ENCODE measurements at regions not wholly inside any gene's neighbourhood (a gene's known extent, or its start where the extent isn't known, plus 50 kb on each side); places are given as distances from the start of the nearest gene placed in this dataset.

DNA sequence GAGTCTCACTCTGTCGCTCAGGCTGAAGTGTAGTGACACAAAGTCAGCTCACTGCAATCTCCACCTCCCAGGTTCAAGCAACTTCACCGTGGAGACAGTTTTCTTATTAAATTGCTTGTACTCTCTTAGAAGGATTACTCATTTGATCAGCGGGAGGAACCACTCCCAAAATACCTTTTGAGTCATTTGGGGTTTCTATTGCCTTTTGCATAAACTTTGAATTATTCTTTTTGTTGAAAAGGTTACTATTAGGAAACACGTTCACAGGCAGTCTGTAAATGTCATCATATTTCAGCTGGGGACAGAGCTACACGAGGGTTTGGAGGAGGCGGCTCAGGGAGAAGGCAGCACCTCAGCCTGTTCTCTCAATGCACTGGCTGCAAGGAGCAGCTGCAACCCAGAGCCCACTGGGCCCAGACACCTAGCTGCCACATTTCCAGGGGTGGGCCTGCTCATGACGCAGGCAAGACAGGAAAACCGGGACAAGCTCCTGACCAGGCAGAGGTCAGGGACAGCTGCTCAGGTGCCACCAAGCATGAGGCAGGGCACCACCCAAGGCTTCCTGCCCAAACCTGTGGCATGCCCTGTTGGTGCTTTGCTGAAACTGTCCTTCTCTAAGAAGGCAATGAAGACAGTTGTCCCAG is 205.9 kb downstream of the BMP7 start:
- no peak for DNase-seq (ENCODE audit: low spot score)

- DNase-seq (ENCODE audit: low spot score), result peak; percentile 47
These were observed 205.2 kb downstream of the BMP7 start for GRCh38 chr20:57061051-57061900.

- DNase-seq (ENCODE audit: low spot score), result no peak
These were observed 204.2 kb downstream of the BMP7 start for GRCh38 chr20:57062241-57062640.

GRCh38 chr20:57062696-57063270 is 203.7 kb downstream of the BMP7 start:
- no peak for DNase-seq (ENCODE audit: low spot score)

DNA sequence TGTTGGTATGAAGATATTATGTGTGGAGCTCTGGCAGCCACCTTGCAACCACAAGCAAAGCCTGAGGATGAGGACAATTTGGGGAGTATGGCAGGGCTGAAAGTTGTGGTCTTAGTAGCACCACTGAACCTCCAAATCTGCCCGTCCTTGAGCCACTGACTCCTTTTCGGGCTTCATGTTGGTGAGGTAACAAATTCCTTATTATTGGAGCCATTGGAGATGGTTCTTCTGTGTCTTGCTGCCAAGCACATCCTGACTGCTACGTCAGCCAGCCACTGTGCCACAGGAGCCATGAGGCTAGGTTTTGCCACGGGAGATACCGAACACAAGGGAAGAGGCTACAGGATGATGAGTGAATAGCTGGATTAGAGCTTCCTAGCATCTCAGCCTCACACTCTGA is 201.6 kb downstream of the BMP7 start:
- no peak for DNase-seq (ENCODE audit: low spot score)

DNA sequence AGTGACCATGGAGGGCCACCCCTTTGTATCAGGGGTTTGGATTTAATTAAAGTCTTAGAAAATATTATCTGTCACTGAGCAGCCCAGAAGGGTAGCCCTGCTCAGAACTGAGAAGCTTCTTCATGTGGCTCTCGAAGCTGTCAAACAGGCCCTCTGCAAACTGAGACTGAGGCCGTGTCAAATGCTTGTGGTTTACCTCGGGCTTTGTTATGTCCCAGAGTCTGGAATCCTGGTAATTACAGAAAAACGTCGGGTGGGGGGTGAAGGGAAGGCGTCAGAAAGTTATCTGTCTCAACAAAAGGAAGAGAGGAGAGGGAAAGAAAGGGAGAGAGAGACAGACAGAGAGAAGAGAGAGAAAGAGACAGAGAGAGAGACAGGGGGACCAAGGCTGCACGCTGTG is 200.8 kb downstream of the BMP7 start:
- DNase-seq (ENCODE audit: low spot score), result no peak

GRCh38 chr20:57066126-57066900 is 200.1 kb downstream of the BMP7 start:
- DNase-seq (ENCODE audit: low spot score), result peak; percentile 46

- DNase-seq (ENCODE audit: low spot score), result no peak
These were observed 197.0 kb downstream of the BMP7 start for GRCh38 chr20:57069442-57069841.

DNA sequence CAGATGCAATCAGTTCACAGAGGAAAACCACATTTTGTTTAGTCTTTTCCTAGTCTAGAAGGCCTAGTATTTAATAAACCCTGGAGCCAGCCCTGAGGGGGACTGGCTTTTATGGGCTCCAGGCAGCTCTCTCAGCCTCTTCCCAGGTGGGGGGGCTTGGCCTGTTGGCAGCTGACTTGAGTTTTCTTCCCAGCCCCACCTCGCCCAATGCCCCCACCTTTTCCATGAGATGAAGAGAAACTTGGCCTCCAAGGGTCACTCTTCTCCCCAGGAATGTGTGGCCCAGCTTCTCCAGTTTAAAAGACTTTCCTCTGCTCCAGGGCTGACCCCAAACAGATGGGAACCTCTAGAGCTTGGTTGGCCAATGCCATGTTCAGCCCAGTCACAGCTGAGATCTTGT is 196.1 kb downstream of the BMP7 start:
- DNase-seq (ENCODE audit: low spot score), result no peak

GRCh38 chr20:57071283-57071731 is 195.1 kb downstream of the BMP7 start:
- no peak for DNase-seq (ENCODE audit: low spot score)

DNA sequence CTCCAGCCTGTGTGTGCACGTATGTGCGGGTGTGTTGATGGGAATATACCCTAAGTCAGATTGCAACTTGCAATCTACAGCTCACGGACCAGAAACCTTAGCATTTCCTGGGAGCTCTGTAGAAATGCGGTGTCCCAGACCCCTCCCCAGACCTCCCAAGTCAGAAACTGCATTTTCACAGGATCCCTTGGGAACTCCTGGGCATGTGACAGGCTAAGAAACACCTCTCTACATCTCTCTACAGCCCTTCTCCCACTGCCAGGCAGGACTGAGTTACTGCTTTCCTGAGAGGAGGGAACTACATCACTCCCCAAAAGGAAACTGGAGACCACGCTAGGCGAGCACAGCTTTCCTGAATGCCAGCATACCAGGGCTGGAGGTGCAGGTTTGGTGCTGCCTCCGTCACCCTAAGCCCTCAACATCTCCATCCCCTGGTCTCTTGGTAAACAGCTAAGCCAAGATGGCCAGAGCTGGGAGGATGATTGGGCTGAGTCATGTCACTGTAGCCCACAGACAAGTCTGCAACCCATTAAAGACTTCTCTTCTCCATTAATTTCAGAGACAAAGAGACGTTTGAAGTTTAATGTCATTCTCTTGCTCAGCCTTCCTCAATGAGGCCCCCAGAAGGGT is 194.4 kb downstream of the BMP7 start:
- no peak for DNase-seq (ENCODE audit: low spot score)

- DNase-seq (ENCODE audit: low spot score), result no peak
These were observed 193.0 kb downstream of the BMP7 start for GRCh38 chr20:57073402-57073801.

- no peak for DNase-seq (ENCODE audit: low spot score)
These were observed 192.1 kb downstream of the BMP7 start for GRCh38 chr20:57074386-57074785.

DNA sequence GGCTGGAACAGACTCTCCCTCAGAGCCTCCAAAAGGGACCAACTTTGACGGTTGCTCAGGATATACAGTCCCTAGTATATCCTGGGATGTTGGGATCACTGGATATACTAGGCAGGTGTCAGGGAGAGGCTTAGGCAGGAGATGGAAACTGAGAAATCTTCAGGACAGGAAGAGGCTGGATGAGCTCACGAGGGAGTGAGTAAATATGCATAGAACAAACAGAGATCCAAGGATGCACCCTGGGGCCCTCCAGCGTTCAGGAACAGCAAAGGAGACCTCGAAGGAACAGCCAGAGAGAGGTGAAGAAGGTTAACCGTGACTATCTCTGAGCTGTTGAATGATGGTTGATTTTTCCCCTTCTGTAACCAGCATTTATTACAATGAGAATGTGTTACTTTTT is 191.3 kb downstream of the BMP7 start:
- DNase-seq (ENCODE audit: low spot score), result no peak

- no peak for DNase-seq (ENCODE audit: low spot score)
These were observed 190.8 kb downstream of the BMP7 start for GRCh38 chr20:57075603-57076002.

GRCh38 chr20:57076152-57076652 is 190.2 kb downstream of the BMP7 start:
- DNase-seq (ENCODE audit: low spot score), result no peak

GRCh38 chr20:57076951-57077350 is 189.5 kb downstream of the BMP7 start:
- DNase-seq (ENCODE audit: low spot score), result no peak

GRCh38 chr20:57078116-57078515 is 188.3 kb downstream of the BMP7 start:
- DNase-seq (ENCODE audit: low spot score), result no peak

DNA sequence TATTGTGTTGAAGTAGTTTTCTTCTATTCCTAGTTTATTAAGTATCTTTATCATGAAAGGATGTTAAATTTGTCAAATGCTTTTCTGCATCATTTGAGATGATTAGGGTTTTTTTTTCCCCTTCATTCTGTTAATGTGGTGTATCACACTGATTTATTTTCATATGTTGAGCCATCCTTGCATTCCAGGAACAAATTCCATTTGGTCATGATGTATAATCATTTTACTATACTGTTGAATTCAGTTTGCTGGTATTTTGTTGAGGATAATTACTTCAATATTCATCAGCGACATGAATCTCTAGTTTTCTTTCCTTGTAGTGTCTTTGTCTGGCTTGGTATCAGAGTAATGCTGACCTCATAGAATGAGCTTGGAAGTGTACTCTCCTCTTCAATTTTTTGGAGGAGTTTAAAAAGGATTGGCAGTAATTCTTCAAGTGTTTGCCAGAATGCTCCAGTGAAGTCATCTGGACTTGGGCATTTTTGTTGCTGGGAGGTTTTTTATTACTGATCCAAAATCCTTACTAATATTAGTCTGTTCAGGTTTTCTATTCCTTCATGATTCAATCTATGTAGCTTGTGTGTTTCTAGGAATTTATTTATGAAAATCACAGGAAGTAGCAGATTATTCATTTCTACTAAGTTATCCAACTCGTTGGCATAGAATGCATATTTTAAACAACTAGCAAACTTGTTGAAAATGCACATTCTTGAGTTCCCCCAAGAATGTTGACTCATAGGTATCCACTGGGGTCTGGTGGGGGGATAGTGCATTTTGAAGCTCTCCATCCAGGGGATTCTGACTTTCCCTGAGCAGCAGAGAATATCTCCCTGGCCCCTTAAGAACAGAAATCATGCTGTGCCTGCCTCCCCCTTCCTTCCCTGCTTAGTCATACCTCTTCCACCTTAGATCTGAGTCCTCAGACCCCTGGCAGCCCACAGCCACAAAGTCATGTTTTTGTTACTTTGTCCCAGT is 187.1 kb downstream of the BMP7 start:
- DNase-seq (ENCODE audit: low spot score), result no peak

DNA sequence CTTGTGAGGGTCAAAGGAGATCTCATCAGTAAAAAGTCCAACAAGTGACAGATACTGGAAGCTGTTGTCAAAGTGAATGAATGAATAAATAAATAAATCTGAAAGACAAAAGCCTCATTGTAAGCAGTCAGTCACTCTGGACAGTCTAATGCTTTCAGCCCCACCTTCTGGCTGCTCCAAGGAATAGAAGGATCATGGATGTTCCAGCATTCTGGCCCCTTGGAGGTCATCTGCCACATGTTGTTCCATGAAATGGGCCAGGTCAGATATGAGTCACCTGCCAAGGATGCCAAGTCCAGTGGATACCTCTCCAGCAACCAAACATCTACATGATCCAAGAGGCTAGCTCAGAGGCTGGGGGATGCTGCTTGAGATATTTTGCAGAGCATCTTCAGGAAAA is 185.6 kb downstream of the BMP7 start:
- peak; percentile 88 for DNase-seq (ENCODE audit: low spot score)

Data from COLO829 (cell line).